HepG2 (cell line): ENCODE measurements at regions not wholly inside any gene's neighbourhood (a gene's known extent, or its start where the extent isn't known, plus 50 kb on each side); places are given as distances from the start of the nearest gene placed in this dataset.

Experiments
- ATAC-seq: fragments of 200-7000 bp; cut with Tn5 transposase; 3 replicates; pipeline ENCODE4 v1.9.1; 2020; ENCODE audit warnings: mild to moderate bottlenecking, moderate library complexity
- BruUV-seq: library from RNA; stranded (reverse); fragments of 400-500 nt; replicated peaks from 2 replicates; lab custom pipeline; 2021; lab: Mats Ljungman, UMichigan
- CTCF ChIA-PET: fragments of 300-600 bp; formaldehyde crosslinking; extraction: SDS; loops from one replicate; lab custom pipeline; 2021; ENCODE audit warnings: low total read pairs, inconsistent platforms, low intra/inter-chr PET ratio; lab: Yijun Ruan, JAX
- POLR2A ChIA-PET: fragments of 350-600 bp; sonication (Branson Sonifier 250); formaldehyde crosslinking; loops from one replicate; lab custom pipeline; 2020; ENCODE audit warnings: antibody characterized with exemption, inconsistent platforms; lab: Yijun Ruan, JAX
- DNase-seq: peaks from one replicate; pipeline ENCODE4 v3.0.0-alpha.2; 2015; ENCODE audit warnings: low spot score
- FAIRE-seq: peaks from 3 replicates; lab custom pipeline; 2011; peaks lifted over from hg19 to GRCh38; lab: Jason Lieb, UNC
- H2AFZ ChIP-seq: one replicate; pipeline ENCODE4 v1.6.1; 2011; ENCODE audit warnings: low read length, inconsistent platforms
- H3K27ac ChIP-seq: fragments of 300-600 bp; 3 replicates; pipeline ENCODE4 v1.8.0; 2011; ENCODE audit warnings: mixed run types, mild to moderate bottlenecking, mixed read lengths, low read length, inconsistent platforms; ENCODE audit not compliant: insufficient read depth; ENCODE audit errors: extremely low read length
- H3K27me3 ChIP-seq, 2 experiments: fragments of 200-600 bp in 1 of 2; 2 replicates in 1 of 2; 3 replicates in 1 of 2; pipeline versions ENCODE4 v1.6.0 to v1.8.0; 2011; ENCODE audit warnings: low read length in 2 of 2, mild to moderate bottlenecking in 2 of 2, moderate library complexity in 2 of 2, inconsistent platforms in 1 of 2; ENCODE audit not compliant: insufficient read depth in 2 of 2, control insufficient read depth in 1 of 2
- H3K36me3 ChIP-seq, 2 experiments: fragments of 200-600 bp in 1 of 2; replicated peaks in 1 of 2; 2 replicates in 1 of 2; 3 replicates in 1 of 2; pipeline versions ENCODE4 v1.5.1 to v1.8.0; 2011; ENCODE audit warnings: low read length in 2 of 2, inconsistent platforms in 1 of 2; ENCODE audit not compliant: insufficient read depth in 2 of 2, control insufficient read depth in 1 of 2
- H3K4me1 ChIP-seq: 2 replicates; pipeline ENCODE4 v1.5.1; 2012; ENCODE audit warnings: low read length, inconsistent platforms; ENCODE audit not compliant: insufficient read depth
- H3K4me2 ChIP-seq: 2 replicates; pipeline ENCODE4 v1.6.0; 2011; ENCODE audit warnings: low read depth, low read length, inconsistent platforms
- H3K4me3 ChIP-seq, 3 experiments: fragments of 200-600 bp in 1 of 3; sonication (generic), shearing (Covaris generic) in 1 of 3; replicated peaks in 1 of 3; 2 replicates each; pipeline ENCODE4 v1.5.1; 2011 to 2016; ENCODE audit warnings: low read length in 3 of 3, inconsistent platforms in 2 of 3, low read depth in 2 of 3, mild to moderate bottlenecking in 2 of 3, control low read depth in 1 of 3, mixed read lengths in 1 of 3; ENCODE audit not compliant: insufficient read depth in 1 of 3
- H3K79me2 ChIP-seq: one replicate; pipeline ENCODE4 v1.6.1; 2011; ENCODE audit warnings: low read length, inconsistent platforms; ENCODE audit not compliant: insufficient read depth
- H3K9ac ChIP-seq: 2 replicates; pipeline ENCODE4 v1.6.0; 2011; ENCODE audit warnings: mild to moderate bottlenecking, low read depth, low read length, inconsistent platforms; ENCODE audit not compliant: insufficient read depth
- H3K9me3 ChIP-seq: 2 replicates; pipeline ENCODE4 v1.5.1; 2012; ENCODE audit warnings: mild to moderate bottlenecking, low read length
- H4K20me1 ChIP-seq: 2 replicates; pipeline ENCODE4 v1.6.0; 2011; ENCODE audit warnings: inconsistent platforms, mild to moderate bottlenecking, low read length, moderate library complexity; ENCODE audit not compliant: insufficient read depth
- CC2D1A ChIP-seq: sonication (generic); formaldehyde crosslinking; IDR thresholded peaks from 2 replicates; pipeline ENCODE4 v1.8.1; 2023; ENCODE audit warnings: mild to moderate bottlenecking, missing genetic modification reagents
- EZH2 ChIP-seq: conservative IDR thresholded peaks from 2 replicates; pipeline ENCODE4 v1.6.1; 2012; ENCODE audit warnings: mild to moderate bottlenecking, low read depth, low read length, moderate library complexity
- RFXAP ChIP-seq: sonication (generic); formaldehyde crosslinking; IDR thresholded peaks from 2 replicates; pipeline ENCODE4 v1.4.0; 2020; ENCODE audit warnings: missing genetic modification reagents, borderline replicate concordance
- TBL1XR1 ChIP-seq: fragments of 150-350 bp; IDR thresholded peaks from 2 replicates; pipeline ENCODE4 v1.6.1; 2014; ENCODE audit warnings: borderline replicate concordance, low read length; ENCODE audit not compliant: partially characterized antibody
- TMF1 ChIP-seq: sonication (generic); formaldehyde crosslinking; IDR thresholded peaks from 2 replicates; pipeline ENCODE4 v1.8.1; 2022; ENCODE audit warnings: low read depth, missing genetic modification reagents
- ZFP91 ChIP-seq: sonication (generic); formaldehyde crosslinking; IDR thresholded peaks from 2 replicates; pipeline ENCODE4 v1.9.0; 2022; ENCODE audit warnings: missing genetic modification reagents, mild to moderate bottlenecking, borderline replicate concordance
- ZNF274 ChIP-seq: sonication (generic); formaldehyde crosslinking; IDR thresholded peaks from 2 replicates; pipeline ENCODE4 v1.5.1; 2020; ENCODE audit warnings: mild to moderate bottlenecking, missing genetic modification reagents
- ZNF326 ChIP-seq: sonication (generic); formaldehyde crosslinking; IDR thresholded peaks from 2 replicates; pipeline ENCODE4 v1.4.0; 2020; ENCODE audit warnings: missing genetic modification reagents, borderline replicate concordance
- ZNF33B ChIP-seq: sonication (generic); formaldehyde crosslinking; IDR thresholded peaks from 2 replicates; pipeline ENCODE4 v1.5.1; 2020; ENCODE audit warnings: mild to moderate bottlenecking, missing genetic modification reagents
- ZNF564 ChIP-seq: sonication (generic); formaldehyde crosslinking; IDR thresholded peaks from 2 replicates; pipeline ENCODE4 v1.8.1; 2023; ENCODE audit warnings: mild to moderate bottlenecking, missing genetic modification reagents
- WGBS: methylation state at CpG from one replicate; pipeline ENCODE4 v1.1.6; 2017; ENCODE audit warnings: low lambda C conversion rate; 5-methylcytosine and 5-hydroxymethylcytosine counted together
- in situ Hi-C: cut with HindIII; loops from 2 replicates; pipeline ENCODE4 v1.10.0; 2017; ENCODE audit warnings: low pct_unique_long_range_greater_than_20kb; ENCODE audit not compliant: extremely low pct_ligation_motif_present
- intact Hi-C: fragments of 100-400 bp; cut with micrococcal nuclease; formaldehyde crosslinking; loops from one replicate; pipeline ENCODE4 v1.10.0; 2022; ENCODE audit not compliant: unreplicated experiment
- TF ChIP-seq, protein P1 (sequence below): sonication (generic); formaldehyde crosslinking; IDR thresholded peaks from 2 replicates; pipeline ENCODE4 v1.9.0; 2021; ENCODE audit warnings: missing genetic modification reagents, mild to moderate bottlenecking, borderline replicate concordance

DNA sequence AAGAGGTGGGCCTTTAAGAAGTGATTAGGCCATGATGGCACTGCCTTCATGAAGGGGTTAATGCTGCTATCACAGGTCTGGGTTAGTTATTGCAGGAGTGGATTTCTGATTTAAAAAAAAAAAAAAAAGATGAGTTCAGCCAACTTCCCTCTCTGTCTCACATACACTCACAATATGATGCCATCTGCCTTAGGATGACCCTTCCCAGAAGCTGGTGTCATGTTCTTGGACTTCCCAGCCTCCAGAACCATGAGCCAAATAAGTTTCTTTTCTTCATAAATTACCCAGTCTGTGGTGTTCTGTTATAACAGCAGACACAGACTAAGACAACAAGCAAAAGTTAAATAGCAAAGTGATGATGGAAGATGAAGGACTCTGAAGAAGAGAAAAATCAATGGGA is 179.7 kb upstream of the ETAA1 start:
- Histone ChIP-seq H3K27ac (no peak overlapping the region), H3K27me3 (no peaks in the 10 kb centered on the region), H3K36me3 (no peaks in the 10 kb centered on the region), H4K20me1 (no peaks in the 10 kb centered on the region), H3K4me2 (no peak overlapping the region)
- intact Hi-C loops (loop anchor here (5.0 to 10.0 kb wide), 2 partner anchors 627 to 815 kb away; no protein-coding TSS in a partner anchor), in situ Hi-C loops (loop anchor here (25.0 kb wide), 1 partner anchor 780 kb away; the partner anchor contains the start of gene MEIS1)
- DNase-seq: no peak
- ATAC-seq: no peak
- no peak for FAIRE-seq
- POLR2A ChIA-PET: no interaction called here
- TF ChIP-seq ZNF274 (CRISPR knock-in tag): no peak
- TF ChIP-seq ZNF564 (CRISPR knock-in tag): peak; percentile 87; the same call in 1 of the 2 replicates
- no peak for TF ChIP-seq CC2D1A (CRISPR knock-in tag)
- TF ChIP-seq, all 625 proteins: peak for 1
- CTCF ChIA-PET: no interaction called here
- Histone ChIP-seq H3K9ac (no peak overlapping the region), H3K4me1 (no peaks in the 10 kb centered on the region), H3K4me3 (no peak overlapping the region), H3K9me3 (no peaks in the 10 kb centered on the region), H2AFZ (no peak overlapping the region), H3K79me2 (no peaks in the 10 kb centered on the region)
- no TSS peak for BruUV-seq

GRCh38 chr2:67218056-67218455 is 179.1 kb upstream of the ETAA1 start:
- intact Hi-C loops (loop anchor here (5.0 to 10.0 kb wide), 2 partner anchors 627 to 814 kb away; no protein-coding TSS in a partner anchor), in situ Hi-C loops (loop anchor here (25.0 kb wide), 1 partner anchor 781 kb away; the partner anchor contains the start of gene MEIS1)
- BruUV-seq: no TSS peak
- ATAC-seq (no peak), FAIRE-seq (no peak), DNase-seq (no peak)
- Histone ChIP-seq H3K36me3 (no peaks in the 10 kb centered on the region), H3K9me3 (no peaks in the 10 kb centered on the region), H4K20me1 (no peaks in the 10 kb centered on the region), H2AFZ (no peak overlapping the region), H3K4me2 (no peak overlapping the region), H3K27me3 (no peaks in the 10 kb centered on the region), H3K4me1 (no peaks in the 10 kb centered on the region), H3K79me2 (no peaks in the 10 kb centered on the region), H3K27ac (no peak overlapping the region), H3K4me3 (no peak overlapping the region), H3K9ac (no peak overlapping the region)
- no peak for TF ChIP-seq ZNF33B (CRISPR knock-in tag)
- no peak for TF ChIP-seq RFXAP (CRISPR knock-in tag)
- TF ChIP-seq, protein P1, sequence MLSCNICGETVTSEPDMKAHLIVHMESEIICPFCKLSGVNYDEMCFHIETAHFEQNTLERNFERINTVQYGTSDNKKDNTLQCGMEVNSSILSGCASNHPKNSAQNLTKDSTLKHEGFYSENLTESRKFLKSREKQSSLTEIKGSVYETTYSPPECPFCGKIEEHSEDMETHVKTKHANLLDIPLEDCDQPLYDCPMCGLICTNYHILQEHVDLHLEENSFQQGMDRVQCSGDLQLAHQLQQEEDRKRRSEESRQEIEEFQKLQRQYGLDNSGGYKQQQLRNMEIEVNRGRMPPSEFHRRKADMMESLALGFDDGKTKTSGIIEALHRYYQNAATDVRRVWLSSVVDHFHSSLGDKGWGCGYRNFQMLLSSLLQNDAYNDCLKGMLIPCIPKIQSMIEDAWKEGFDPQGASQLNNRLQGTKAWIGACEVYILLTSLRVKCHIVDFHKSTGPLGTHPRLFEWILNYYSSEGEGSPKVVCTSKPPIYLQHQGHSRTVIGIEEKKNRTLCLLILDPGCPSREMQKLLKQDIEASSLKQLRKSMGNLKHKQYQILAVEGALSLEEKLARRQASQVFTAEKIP (CRISPR knock-in tag): no peak
- no peak for TF ChIP-seq ZNF326 (CRISPR knock-in tag)
- no peak for TF ChIP-seq ZFP91 (CRISPR knock-in tag)
- TF ChIP-seq TBL1XR1: no peak
- no peak for TF ChIP-seq TMF1 (CRISPR knock-in tag)
- TF ChIP-seq EZH2: no peak
- CTCF ChIA-PET: no interaction called here
- POLR2A ChIA-PET: no interaction called here
- 1% methylated on average over 2 of the region's 2 CpGs for WGBS
